Stimulated activated CD8-positive, alpha-beta memory T cell treated with anti-CD3 and anti-CD28 coated beads, Interleukin-4, amount 100 ng/mL, for 1 hour (primary cell): ENCODE measurements at regions not wholly inside any gene's neighbourhood (a gene's known extent, or its start where the extent isn't known, plus 50 kb on each side); places are given as distances from the start of the nearest gene placed in this dataset.
"Not testable (repeated sequence)": the region's sequence is repeated elsewhere in the genome, so short reads cannot be mapped to it uniquely, and the experiment has no call there.

Experiments used
- DNase-seq, 2 donors: peaks; one replicate each; pipeline ENCODE4 v3.0.0-alpha.2; 2020; ENCODE audit warnings: low read depth in 2 of 2, low spot score in 1 of 2

DNA sequence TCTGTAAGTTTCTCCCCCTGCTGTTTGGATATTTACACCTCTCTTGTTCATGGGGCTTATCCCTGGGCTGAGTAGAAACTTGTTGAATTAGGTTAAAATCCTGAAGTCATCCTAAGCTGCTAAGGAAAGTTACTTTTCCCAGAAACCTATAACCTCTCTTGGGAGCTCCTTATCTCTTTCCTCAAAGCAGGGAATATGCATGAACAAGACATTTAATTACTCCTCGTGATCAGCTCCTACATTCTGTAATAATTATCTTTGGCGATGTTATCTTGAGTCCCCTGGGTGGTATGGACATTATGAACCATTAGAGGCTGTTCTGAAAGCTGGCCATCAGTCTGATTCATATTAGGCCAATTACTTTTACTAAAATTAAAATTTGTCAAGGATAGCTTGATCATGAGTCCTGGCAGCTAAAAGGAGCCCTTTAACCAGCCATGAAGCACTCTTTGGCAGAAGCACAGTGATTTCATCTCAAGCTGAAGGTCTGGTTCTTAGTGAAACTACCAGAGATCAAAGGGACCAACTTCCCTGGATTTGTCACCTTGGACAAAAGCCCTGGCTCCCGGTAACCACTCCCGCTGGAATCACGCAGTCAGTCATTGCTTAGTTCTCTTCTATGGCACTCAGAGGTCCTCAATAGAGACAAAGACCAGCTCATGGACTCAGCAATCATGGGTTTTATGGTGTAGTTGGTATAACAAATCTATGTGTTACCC lies 811.8 kb downstream of the UQCRFS1 start:
- no peak for DNase-seq

- DNase-seq, result no peak
Measured at GRCh38 chr19:28399187-28399586, 813.8 kb downstream of the UQCRFS1 start.

DNA sequence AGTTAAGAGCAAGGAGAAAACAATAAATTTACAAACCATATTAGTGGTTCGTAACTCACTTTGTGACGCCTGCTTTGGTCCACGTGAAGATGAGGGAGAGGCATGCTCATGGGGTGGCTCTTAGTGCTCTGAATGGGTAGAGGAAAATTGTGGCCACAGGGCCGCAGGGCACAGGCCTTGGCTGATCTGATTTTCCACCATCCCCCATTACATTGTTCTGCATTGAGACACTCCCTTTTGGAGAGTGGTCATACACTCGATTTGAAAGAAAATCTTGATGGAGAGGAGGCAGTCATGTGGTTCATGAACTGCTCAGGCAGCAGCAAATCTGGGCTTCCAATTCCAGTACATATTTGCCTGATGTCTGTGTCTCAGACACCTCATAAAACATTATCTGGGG lies 815.2 kb downstream of the UQCRFS1 start:
- DNase-seq, result no peak

- no peak for DNase-seq
Measured at GRCh38 chr19:28397306-28397705, 815.6 kb downstream of the UQCRFS1 start.

DNA sequence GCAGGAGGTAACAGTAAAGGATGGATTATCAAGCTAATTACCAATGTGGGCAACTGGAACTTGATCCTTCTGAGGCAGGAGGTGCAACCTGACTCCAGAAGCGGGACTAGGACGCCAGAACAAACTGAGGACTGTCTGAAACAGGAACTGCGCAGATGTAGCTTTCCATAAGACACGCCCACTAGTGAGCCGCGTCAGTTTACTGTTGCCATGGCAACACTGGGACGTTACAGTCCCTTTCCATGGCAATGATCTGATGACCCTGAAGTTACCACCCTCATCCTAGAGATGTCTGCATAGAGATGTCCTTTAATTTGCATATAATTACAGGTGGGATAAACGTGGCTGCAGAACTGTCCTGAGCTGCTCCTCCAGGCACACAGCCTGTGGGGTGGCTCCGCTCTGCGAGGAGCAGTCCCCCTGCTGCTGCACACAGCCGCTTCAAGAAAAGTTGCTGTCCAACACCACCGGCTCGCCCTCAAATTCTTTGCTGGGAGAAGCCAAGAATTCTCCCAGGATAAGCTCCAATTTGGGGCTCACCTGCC lies 816.6 kb downstream of the UQCRFS1 start:
- no peak for DNase-seq

GRCh38 chr19:28394725-28395124 lies 818.2 kb downstream of the UQCRFS1 start:
- DNase-seq, result no peak

- DNase-seq, result no peak
Measured at GRCh38 chr19:28393574-28394336, 819.2 kb downstream of the UQCRFS1 start.

DNA sequence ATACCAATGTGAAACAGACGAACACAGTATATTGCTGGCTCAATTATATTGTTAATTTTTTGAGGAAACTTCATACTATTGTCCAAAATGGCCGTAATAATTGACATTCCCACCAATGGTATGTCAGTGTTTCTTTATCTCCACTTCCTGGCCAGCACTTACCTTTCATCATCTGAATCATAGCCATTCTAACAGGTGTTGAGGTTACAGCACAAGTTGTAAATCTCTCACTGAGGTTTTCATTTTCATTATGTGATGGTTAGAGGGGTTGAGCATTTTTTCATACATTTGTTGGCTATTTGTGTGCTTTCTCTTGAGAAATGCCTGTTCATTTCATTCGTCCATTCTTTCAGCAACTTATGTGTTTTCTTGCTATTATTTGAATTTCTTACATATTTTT lies 824.0 kb downstream of the UQCRFS1 start:
- no peak for DNase-seq

GRCh38 chr19:28387507-28387906 lies 825.4 kb downstream of the UQCRFS1 start:
- DNase-seq, result no peak

- DNase-seq, result no peak
Measured at GRCh38 chr19:28386470-28386869, 826.5 kb downstream of the UQCRFS1 start.

DNA sequence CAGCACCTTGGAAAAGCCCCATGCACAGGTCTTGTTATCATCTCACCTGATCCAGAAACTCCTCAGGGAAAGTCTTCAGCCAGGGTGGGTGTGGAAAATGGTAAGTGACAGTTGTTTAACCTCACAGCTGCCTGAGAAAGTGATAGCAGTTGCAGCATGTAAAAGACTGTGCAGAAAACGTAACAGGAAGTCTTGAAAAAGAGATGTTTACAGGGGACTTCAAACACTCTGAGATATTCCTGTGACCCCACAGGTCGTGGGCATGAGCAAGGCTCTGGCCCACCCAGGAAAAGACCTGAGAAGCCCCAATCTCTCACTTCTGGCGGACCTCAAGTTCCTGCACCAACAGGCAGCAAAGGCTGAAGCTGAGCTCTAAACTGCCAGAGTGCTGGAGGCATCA lies 826.9 kb downstream of the UQCRFS1 start:
- DNase-seq, result no peak

DNA sequence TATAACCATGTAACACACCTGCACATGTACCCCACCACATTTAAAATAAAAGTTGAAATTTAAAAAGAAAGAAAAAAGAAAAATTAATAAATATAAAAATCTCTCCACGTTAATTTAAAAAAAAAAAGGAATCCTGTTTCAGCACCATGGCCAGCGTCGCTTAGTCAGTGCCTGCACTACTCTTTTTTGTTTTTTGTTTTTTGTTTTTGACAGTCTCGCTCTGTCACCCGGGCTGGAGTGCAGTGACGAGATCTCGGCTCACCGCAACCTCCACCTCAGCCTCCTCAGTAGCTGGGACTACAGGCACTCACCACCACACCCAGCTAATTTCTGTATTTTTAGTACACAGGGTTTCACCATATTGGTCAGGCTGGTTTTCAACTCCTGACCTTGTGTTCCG lies 835.9 kb downstream of the UQCRFS1 start:
- no peak for DNase-seq

DNA sequence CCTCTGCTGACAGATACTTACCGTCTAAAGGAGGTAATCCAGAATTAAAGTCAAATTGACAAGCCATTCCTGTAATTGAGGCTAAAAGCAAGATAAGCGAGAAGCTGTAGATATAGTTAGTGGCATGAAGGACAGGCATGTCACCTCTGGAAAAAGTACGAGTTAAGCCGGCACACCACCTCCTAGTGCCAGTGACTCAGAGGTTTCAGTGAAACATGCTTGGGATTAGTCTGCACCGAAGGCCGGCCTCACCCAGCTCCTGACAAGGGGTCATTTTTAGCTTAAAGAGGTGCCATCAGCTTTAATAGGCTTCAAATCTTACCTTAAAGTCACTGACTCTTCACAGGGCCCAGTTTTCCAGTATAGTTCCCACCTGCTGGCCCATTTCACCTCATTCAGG lies 838.0 kb downstream of the UQCRFS1 start:
- no peak for DNase-seq

- no peak for DNase-seq
Measured at GRCh38 chr19:28372576-28373247, 840.2 kb downstream of the UQCRFS1 start.

DNA sequence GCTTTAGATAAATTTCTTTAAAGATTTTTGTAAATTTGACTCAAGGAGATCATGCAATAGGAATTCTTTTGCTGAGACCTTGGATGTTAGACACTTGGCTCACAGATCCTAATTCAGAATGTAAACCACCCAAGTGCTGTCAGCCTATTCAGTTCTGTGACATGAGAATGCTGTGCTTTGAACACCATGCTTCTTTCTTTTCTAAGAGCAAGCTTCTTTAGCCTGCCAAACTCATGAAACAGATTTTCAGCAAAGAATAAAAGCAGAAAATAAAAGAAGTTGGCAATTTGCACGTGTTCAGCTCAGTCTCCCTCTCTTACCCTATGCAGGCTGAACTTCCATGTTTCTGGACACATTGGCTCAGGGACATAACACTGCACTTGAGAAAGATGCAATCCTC lies 845.8 kb downstream of the UQCRFS1 start:
- DNase-seq, result no peak

- no peak for DNase-seq
Measured at GRCh38 chr19:28363254-28363653, 849.7 kb downstream of the UQCRFS1 start.

- no peak for DNase-seq
Measured at GRCh38 chr19:28359431-28360414, 853.2 kb downstream of the UQCRFS1 start.

DNA sequence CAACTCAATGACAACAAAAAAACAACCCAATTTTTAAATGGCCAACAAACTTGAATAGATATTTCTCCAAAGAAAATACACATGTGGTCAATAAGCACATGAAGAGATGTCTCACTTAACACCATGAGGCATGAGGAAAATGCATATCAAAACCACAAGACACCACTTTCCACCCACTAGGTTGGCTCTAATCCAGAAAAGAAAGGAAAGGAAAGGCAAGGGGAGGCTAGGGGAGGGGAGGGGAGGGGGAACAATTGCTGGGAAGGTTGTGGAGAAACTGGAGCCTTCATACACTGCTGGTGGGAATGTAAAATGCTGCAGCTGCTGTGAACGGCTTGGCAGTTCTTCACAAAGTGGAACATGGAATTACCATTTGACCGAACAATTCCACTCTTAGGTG lies 854.3 kb downstream of the UQCRFS1 start:
- no peak for DNase-seq

- no peak for DNase-seq
Measured at GRCh38 chr19:28351761-28352160, 861.2 kb downstream of the UQCRFS1 start.

GRCh38 chr19:28351321-28351720 lies 861.6 kb downstream of the UQCRFS1 start:
- not testable (repeated sequence) for DNase-seq

- DNase-seq, result no peak
Measured at GRCh38 chr19:28350673-28351072, 862.3 kb downstream of the UQCRFS1 start.
